Tibial artery (tissue), 4 donors: ENCODE measurements at regions not wholly inside any gene's neighbourhood (a gene's known extent, or its start where the extent isn't known, plus 50 kb on each side); places are given as distances from the start of the nearest gene placed in this dataset.

Source experiments
- DNase-seq, 2 donors: peaks; one replicate each; pipeline ENCODE4 v3.0.0-alpha.2; 2019
- H3K27ac ChIP-seq, 2 donors: fragments of 200-600 bp; sonication (generic) in 1 of 2; 1 replicate in 1 of 2; 2 replicates in 1 of 2; pipeline ENCODE4 v1.5.1; 2018 to 2019; ENCODE audit warnings: mild to moderate bottlenecking in 1 of 2
- H3K27me3 ChIP-seq, 2 donors: fragments of 200-600 bp; sonication (generic) in 1 of 2; one replicate each; pipeline versions ENCODE4 v1.5.1 to v1.6.0; 2016 to 2019
- H3K36me3 ChIP-seq, 3 donors: fragments of 200-600 bp; sonication (generic) in 2 of 3; one replicate each; pipeline ENCODE4 v1.5.1; 2016 to 2019; ENCODE audit warnings: mild to moderate bottlenecking in 2 of 3
- H3K4me1 ChIP-seq, 4 donors: fragments of 200-600 bp; sonication (generic) in 2 of 4; 1 replicate in 3 of 4; 2 replicates in 1 of 4; pipeline ENCODE4 v1.5.1; 2016 to 2019
- H3K4me3 ChIP-seq, 2 donors: fragments of 200-600 bp; sonication (generic) in 1 of 2; 1 replicate in 1 of 2; 2 replicates in 1 of 2; pipeline ENCODE4 v1.5.1; 2018 to 2019; ENCODE audit warnings: mild to moderate bottlenecking in 2 of 2
- H3K9me3 ChIP-seq, 3 donors: fragments of 200-600 bp; sonication (generic) in 1 of 3; one replicate each; pipeline ENCODE4 v1.5.1; 2016 to 2019
- CTCF ChIP-seq, 2 experiments: fragments of 200-600 bp in 1 of 2; fragments of 450-650 bp in 1 of 2; IDR thresholded peaks; one replicate each; pipeline ENCODE4 v1.5.1; 2017 to 2019; ENCODE audit warnings: antibody characterized with exemption in 2 of 2, mild to moderate bottlenecking in 1 of 2, moderate library complexity in 1 of 2
- intact Hi-C: fragments of 100-400 bp; cut with DNase I; formaldehyde crosslinking; loops from one replicate; pipeline ENCODE4 v1.15.0; 2023; ENCODE audit warnings: low total_unique reads

GRCh38 chr20:20904501-20904831 lies 192.0 kb upstream of the RALGAPA2 start:
- Histone ChIP-seq H3K36me3 (no peaks in the 10 kb centered on the region), H3K27ac (no peak overlapping the region), H3K4me3 (no peak overlapping the region), H3K9me3 (peaks cover 0 to 9% (median 0%) of the 10 kb centered on the region in 3 donors), H3K27me3 (no peaks in the 10 kb centered on the region), H3K4me1 (no peaks in the 10 kb centered on the region)
- intact Hi-C loops, result loop anchor here (10.0 kb wide), 1 partner anchor 50 kb away; no protein-coding TSS in a partner anchor
- DNase-seq, result no peak
- no peak for TF ChIP-seq CTCF (IDR thresholded peaks at IDR 0.05)

- DNase-seq, result no peak
- H3K4me1 ChIP-seq, result no peaks in the 10 kb centered on the region
- H3K9me3 ChIP-seq, result peaks cover 0 to 9% (median 0%) of the 10 kb centered on the region in 3 donors
- H3K4me3 ChIP-seq, result no peak overlapping the region
- H3K36me3 ChIP-seq, result no peaks in the 10 kb centered on the region
- H3K27me3 ChIP-seq, result no peaks in the 10 kb centered on the region
- TF ChIP-seq CTCF (IDR thresholded peaks at IDR 0.05), result no peak
- no peak overlapping the region for H3K27ac ChIP-seq
- intact Hi-C loops, result loop anchor here (10.0 kb wide), 1 partner anchor 51 kb away; no protein-coding TSS in a partner anchor
Measured at GRCh38 chr20:20903773-20904500, 191.5 kb upstream of the RALGAPA2 start.

GRCh38 chr20:20897922-20898321 lies 185.5 kb upstream of the RALGAPA2 start:
- Histone ChIP-seq H3K27ac (no peak overlapping the region), H3K9me3 (peaks cover 0 to 9% (median 0%) of the 10 kb centered on the region in 3 donors), H3K4me3 (no peak overlapping the region), H3K27me3 (no peaks in the 10 kb centered on the region), H3K36me3 (no peaks in the 10 kb centered on the region), H3K4me1 (no peaks in the 10 kb centered on the region)
- intact Hi-C loops, result no loop called here
- DNase-seq, result no peak
- TF ChIP-seq CTCF (IDR thresholded peaks at IDR 0.05), result no peak

GRCh38 chr20:20897145-20897544 lies 184.7 kb upstream of the RALGAPA2 start:
- no peak overlapping the region for H3K27ac ChIP-seq
- intact Hi-C loops, result no loop called here
- no peaks in the 10 kb centered on the region for H3K27me3 ChIP-seq
- H3K4me3 ChIP-seq, result no peak overlapping the region
- DNase-seq, result no peak
- peaks cover 0 to 9% (median 0%) of the 10 kb centered on the region in 3 donors for H3K9me3 ChIP-seq
- TF ChIP-seq CTCF (IDR thresholded peaks at IDR 0.05), result no peak
- H3K36me3 ChIP-seq, result no peaks in the 10 kb centered on the region
- H3K4me1 ChIP-seq, result no peaks in the 10 kb centered on the region

GRCh38 chr20:20896606-20897005 lies 184.2 kb upstream of the RALGAPA2 start:
- TF ChIP-seq CTCF (IDR thresholded peaks at IDR 0.05), result no peak
- DNase-seq, result no peak
- Histone ChIP-seq H3K27me3 (no peaks in the 10 kb centered on the region), H3K4me1 (no peaks in the 10 kb centered on the region), H3K36me3 (no peaks in the 10 kb centered on the region), H3K4me3 (no peak overlapping the region), H3K27ac (no peak overlapping the region), H3K9me3 (peaks cover 0 to 7% (median 0%) of the 10 kb centered on the region in 3 donors)
- intact Hi-C loops, result no loop called here
